ENCODE measurements at regions not wholly inside any gene's neighbourhood (a gene's known extent, or its start where the extent isn't known, plus 50 kb on each side); places are given as distances from the start of the nearest gene placed in this dataset.

- intact Hi-C loops (cut with DNase I; ENCODE audit: low total_unique reads) = no loop called here
- Histone ChIP-seq H3K4me1 (no peaks in the 10 kb centered on the region), H3K27ac (no peak overlapping the region)
These were observed 288.8 kb upstream of the LRRC7 start for GRCh38 chr1:69278923-69279322.

GRCh38 chr1:69283516-69283915, 284.2 kb upstream of the LRRC7 start:
- no peaks in the 10 kb centered on the region for H3K9me3 ChIP-seq
- H3K4me1 ChIP-seq = no peaks in the 10 kb centered on the region
- no peak for TF ChIP-seq POLR2A (IDR thresholded peaks at IDR 0.05)
- TF ChIP-seq, protein P1, sequence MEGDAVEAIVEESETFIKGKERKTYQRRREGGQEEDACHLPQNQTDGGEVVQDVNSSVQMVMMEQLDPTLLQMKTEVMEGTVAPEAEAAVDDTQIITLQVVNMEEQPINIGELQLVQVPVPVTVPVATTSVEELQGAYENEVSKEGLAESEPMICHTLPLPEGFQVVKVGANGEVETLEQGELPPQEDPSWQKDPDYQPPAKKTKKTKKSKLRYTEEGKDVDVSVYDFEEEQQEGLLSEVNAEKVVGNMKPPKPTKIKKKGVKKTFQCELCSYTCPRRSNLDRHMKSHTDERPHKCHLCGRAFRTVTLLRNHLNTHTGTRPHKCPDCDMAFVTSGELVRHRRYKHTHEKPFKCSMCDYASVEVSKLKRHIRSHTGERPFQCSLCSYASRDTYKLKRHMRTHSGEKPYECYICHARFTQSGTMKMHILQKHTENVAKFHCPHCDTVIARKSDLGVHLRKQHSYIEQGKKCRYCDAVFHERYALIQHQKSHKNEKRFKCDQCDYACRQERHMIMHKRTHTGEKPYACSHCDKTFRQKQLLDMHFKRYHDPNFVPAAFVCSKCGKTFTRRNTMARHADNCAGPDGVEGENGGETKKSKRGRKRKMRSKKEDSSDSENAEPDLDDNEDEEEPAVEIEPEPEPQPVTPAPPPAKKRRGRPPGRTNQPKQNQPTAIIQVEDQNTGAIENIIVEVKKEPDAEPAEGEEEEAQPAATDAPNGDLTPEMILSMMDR (IDR thresholded peaks at IDR 0.05) = no peak
- no peak for DNase-seq (ENCODE audit: low spot score in 2 of 2)
- no peak overlapping the region for H3K4me3 ChIP-seq
- no peaks in the 10 kb centered on the region for H3K36me3 ChIP-seq
- intact Hi-C loops (cut with DNase I; ENCODE audit: low total_unique reads) = no loop called here
- H3K27me3 ChIP-seq = no peaks in the 10 kb centered on the region
- no peak overlapping the region for H3K27ac ChIP-seq

More at GRCh38 chr1:69278923-69279322, 288.8 kb upstream of the LRRC7 start:
- no peak overlapping the region for H3K4me3 ChIP-seq
- no peaks in the 10 kb centered on the region for H3K27me3 ChIP-seq
- TF ChIP-seq POLR2AphosphoS5 (IDR thresholded peaks at IDR 0.05) = no peak
- TF ChIP-seq POLR2A (IDR thresholded peaks at IDR 0.05) = no peak
- TF ChIP-seq, protein P1 (IDR thresholded peaks at IDR 0.05) = no peak
- DNase-seq (ENCODE audit: low spot score in 2 of 2) = no peak
- H3K9me3 ChIP-seq = no peaks in the 10 kb centered on the region
- no peaks in the 10 kb centered on the region for H3K36me3 ChIP-seq

- intact Hi-C loops (cut with DNase I; ENCODE audit: low total_unique reads) = no loop called here
- H3K4me3 ChIP-seq = no peak overlapping the region
- H3K4me1 ChIP-seq = no peaks in the 10 kb centered on the region
- DNase-seq (ENCODE audit: low spot score in 2 of 2) = no peak
- H3K36me3 ChIP-seq = no peaks in the 10 kb centered on the region
- H3K9me3 ChIP-seq = no peaks in the 10 kb centered on the region
- no peaks in the 10 kb centered on the region for H3K27me3 ChIP-seq
- TF ChIP-seq POLR2AphosphoS5 (IDR thresholded peaks at IDR 0.05) = no peak
- TF ChIP-seq, protein P1 (IDR thresholded peaks at IDR 0.05) = no peak
- no peak for TF ChIP-seq POLR2A (IDR thresholded peaks at IDR 0.05)
- H3K27ac ChIP-seq = no peak overlapping the region
These were observed 283.2 kb upstream of the LRRC7 start for GRCh38 chr1:69284508-69284907.

DNA sequence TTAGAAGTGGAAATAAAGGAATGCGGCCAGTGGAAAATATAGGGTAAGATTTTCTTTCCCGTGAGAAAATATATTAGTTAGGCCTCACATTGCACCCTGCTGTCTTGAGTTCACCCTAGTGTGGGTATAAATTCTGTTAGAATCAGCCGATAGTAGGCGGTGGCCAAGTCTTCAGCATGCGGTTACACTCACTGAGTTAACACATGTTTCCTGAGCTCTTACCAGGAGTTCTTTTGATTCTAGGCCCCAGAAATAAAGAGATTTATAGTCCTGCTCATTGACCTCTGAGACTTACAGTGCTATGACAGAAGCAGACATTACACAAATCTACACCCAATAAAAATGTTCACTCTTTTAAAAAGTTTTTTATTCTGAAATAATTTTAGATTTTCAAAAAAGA, 279.3 kb upstream of the LRRC7 start:
- no peak for DNase-seq (ENCODE audit: low spot score in 2 of 2)
- Histone ChIP-seq H3K27ac (no peak overlapping the region), H3K4me1 (no peaks in the 10 kb centered on the region), H3K27me3 (no peaks in the 10 kb centered on the region), H3K9me3 (no peaks in the 10 kb centered on the region), H3K4me3 (no peak overlapping the region), H3K36me3 (no peaks in the 10 kb centered on the region)
- TF ChIP-seq POLR2A (IDR thresholded peaks at IDR 0.05) (no peak), POLR2AphosphoS5 (IDR thresholded peaks at IDR 0.05) (no peak)
- TF ChIP-seq, protein P1 (IDR thresholded peaks at IDR 0.05) = no peak
- intact Hi-C loops (cut with DNase I; ENCODE audit: low total_unique reads) = no loop called here

DNA sequence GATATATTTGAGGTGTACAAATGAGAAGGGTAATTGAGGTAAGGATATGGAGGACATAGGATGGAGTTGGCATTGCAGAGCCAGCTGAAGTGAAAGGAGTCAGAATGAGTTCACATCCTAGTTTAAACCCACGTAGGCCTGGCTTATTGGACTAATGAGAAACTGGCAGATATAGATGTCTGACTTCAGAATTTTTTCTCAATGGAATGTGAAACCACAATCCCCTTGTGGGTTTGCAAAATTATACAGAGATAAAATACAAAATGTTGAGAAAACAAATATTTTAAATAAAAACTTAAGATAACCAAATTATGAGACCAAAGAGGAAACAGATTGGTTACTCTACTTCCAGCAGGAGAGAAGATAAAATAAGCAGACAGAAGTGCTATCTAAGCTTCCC, 277.4 kb upstream of the LRRC7 start:
- no peak for TF ChIP-seq POLR2AphosphoS5 (IDR thresholded peaks at IDR 0.05)
- no peak for TF ChIP-seq POLR2A (IDR thresholded peaks at IDR 0.05)
- TF ChIP-seq, protein P1 (IDR thresholded peaks at IDR 0.05) = no peak
- Histone ChIP-seq H3K27ac (no peak overlapping the region), H3K4me1 (no peaks in the 10 kb centered on the region), H3K9me3 (no peaks in the 10 kb centered on the region), H3K4me3 (no peak overlapping the region), H3K36me3 (no peaks in the 10 kb centered on the region), H3K27me3 (no peaks in the 10 kb centered on the region)
- intact Hi-C loops (cut with DNase I; ENCODE audit: low total_unique reads) = no loop called here
- DNase-seq (ENCODE audit: low spot score in 2 of 2) = no peak

Measured in breast epithelium (tissue), 4 donors.